SKM-1 (cell line): ENCODE measurements at regions not wholly inside any gene's neighbourhood (a gene's known extent, or its start where the extent isn't known, plus 50 kb on each side); places are given as distances from the start of the nearest gene placed in this dataset.

Source experiments
- DNase-seq: peaks from one replicate; lab custom pipeline; 2025; ENCODE audit not compliant: unreplicated experiment; lab: John Stamatoyannopoulos, UW

DNA sequence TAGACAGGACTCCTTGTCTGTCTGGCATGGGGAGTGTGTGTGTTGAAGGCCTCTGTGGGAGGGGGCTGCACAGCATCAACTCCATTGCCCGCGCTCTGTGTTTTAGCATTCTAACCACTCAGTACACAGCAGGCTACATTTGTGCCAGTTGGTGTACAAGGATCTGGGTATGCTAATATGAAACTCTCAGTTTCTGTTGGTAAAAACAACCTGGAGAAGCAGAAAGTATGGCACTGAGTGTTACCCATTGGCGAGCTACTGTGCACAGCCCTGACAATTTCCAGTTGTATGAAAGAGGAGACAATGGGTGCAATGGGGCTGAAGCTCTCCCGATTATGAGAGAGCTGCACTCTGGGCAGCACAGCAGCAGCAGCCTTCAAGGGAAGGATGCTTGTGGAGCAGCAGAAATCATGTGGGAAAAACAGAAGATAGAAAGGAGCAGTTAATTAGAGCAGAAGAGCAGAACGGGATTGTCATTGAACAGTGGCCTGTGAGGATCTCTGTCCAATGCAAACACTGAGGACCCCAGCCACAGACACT is 443.6 kb downstream of the CBLN2 start:
- DNase-seq, result no peak

DNA sequence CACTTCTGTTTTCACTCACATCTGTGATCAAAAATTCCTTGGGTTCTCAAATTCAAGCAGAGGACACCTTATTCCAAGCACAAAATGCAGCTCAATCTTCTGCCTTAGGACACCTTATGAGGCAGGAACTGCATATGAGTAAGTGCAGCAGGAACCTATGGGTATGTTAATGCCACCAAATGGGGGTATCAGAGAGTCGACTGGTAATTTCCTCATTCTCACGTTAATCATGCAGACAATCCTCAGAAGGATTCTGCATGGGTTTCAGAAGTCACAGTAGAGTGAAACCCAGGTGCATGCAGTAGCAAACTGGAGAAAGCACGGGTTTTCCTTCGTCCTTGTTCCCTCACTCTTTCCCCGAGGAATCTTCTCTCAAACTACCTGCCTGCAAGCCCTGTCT is 452.8 kb downstream of the CBLN2 start:
- DNase-seq, result no peak

- DNase-seq, result no peak
These were observed 454.7 kb downstream of the CBLN2 start for GRCh38 chr18:72089432-72089831.

GRCh38 chr18:72086421-72086820 is 457.7 kb downstream of the CBLN2 start:
- peak; percentile 42 for DNase-seq

DNA sequence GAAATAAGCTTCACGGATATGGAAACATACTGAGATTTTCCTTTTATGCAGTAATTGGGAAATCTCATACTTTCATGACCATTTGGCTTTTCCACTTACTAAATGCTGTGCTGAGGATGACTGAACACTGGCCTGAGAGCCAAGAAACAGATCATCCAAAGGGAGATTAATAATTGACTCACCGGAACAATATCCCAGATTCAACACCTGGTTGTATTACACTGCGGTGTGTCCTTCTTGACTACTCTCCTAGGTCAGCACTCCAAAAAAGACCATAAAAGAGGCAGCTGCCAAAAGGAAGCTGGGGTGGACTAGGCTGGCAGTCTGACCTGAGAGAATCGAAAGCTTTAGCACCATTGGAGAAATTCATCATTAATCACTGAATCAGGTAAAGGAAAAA is 469.1 kb downstream of the CBLN2 start:
- DNase-seq, result no peak

DNA sequence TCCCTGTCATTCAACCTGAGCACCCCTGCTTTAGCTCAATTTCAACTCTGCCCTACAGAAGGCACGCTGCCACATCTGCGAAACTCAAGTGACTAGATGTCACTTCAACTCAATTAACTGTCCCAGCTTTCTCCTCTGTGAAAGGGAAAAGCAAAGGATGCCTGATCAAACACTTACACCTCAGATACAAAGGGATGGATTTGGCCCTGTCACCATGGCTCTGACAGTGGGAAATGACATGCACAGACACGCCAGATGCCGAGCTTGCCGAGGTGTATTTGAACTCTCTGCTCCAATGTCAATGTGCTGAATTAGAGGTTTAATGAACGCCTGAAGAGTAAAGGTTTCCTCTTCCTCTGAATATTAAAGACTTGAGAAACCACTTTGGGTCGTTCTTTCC is 481.1 kb downstream of the CBLN2 start:
- DNase-seq, result no peak

GRCh38 chr18:72058851-72059250 is 485.3 kb downstream of the CBLN2 start:
- no peak for DNase-seq

- no peak for DNase-seq
These were observed 488.0 kb downstream of the CBLN2 start for GRCh38 chr18:72056171-72056570.

GRCh38 chr18:72041313-72042032 is 502.7 kb downstream of the CBLN2 start:
- DNase-seq, result no peak

GRCh38 chr18:72013427-72013850 is 530.7 kb downstream of the CBLN2 start:
- DNase-seq, result no peak

DNA sequence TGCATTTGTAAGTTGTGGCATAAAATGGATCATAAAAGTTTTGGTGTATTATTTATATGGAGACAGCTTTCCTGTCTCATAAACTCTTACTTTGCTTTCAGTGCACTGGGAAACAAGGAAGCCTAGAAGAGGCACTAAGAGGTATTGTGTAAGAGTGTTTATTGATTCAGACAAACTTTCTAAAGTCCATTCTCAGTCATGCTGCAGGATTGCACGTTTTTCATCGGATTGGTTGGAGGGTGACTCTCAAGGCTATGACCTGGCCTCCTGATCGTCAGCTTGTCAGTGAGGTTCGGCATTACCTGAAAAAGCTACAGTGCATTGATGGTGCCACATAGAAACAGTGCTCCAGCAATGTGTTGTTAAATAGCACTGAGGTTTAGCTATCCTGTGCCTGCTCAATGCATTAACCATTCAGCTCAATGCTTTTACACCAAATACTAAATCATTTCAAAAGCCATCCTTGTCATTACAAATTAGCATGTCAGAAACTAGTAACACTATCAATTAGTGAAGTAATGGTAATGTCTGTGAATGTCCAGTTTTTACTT is 545.5 kb downstream of the CBLN2 start:
- no peak for DNase-seq

DNA sequence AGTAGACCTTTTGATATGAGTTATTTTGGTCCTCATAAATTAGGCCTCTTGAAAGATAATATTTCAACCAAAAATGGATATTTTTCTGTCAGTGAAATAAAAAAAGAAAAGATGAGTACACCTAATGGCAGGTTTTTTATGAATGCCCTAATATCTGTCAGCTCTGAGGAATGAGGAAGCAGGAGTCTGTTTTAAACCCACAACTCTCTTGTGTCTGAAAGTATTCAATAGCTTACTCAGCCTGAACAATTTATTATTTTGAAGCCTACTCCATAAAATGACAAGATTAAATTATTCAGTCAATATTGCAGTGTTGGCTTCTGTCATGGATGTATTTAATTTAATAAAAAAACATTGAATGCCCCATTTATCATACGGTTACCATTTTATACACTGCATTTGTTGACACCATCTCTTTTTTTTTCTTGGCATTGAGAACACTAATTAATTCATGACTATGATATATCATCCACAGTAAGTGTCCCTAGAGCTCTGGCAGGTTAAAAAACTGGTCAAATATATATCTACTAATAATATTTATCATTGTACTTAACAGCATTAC is 548.2 kb downstream of the CBLN2 start:
- no peak for DNase-seq

DNA sequence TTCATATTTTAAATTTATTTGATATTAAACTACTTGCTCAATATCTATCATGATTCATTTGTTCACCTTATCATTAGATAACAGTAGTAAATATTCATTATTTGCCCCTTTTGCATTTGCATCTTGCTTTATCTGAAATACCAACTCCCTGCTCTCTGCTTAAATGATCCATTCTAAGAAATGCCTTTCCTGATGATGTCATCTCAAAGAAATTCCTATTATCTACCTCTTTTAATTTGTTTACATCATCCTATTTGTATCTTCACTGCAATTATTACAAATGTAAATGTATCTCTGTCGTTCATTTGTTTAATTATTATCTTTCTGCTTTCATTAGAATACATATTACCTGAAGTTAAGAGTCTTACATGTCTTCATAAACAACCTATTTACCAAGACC is 549.9 kb downstream of the CBLN2 start:
- DNase-seq, result no peak

DNA sequence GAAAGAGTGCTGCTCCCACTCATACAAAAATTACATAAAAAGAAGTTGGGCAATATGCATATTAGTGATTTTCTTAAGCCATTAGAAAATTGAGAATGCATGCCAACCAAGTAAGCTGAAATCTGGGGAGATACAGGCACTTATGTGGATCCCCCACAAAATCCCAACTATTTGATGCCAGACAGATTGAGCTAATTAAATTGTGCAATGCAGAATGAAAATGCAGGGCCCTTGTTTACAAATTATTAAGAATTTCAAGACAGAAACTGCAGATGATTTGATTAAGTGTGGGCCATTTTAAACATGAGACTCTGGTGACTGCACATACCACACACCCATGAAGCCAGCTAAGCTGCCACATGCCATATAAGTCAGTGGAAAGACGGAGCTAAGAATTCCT is 554.5 kb downstream of the CBLN2 start:
- no peak for DNase-seq

- DNase-seq, result no peak
These were observed 557.6 kb downstream of the CBLN2 start for GRCh38 chr18:71986351-71987050.

GRCh38 chr18:71976744-71977143 is 567.4 kb downstream of the CBLN2 start:
- DNase-seq, result no peak

DNA sequence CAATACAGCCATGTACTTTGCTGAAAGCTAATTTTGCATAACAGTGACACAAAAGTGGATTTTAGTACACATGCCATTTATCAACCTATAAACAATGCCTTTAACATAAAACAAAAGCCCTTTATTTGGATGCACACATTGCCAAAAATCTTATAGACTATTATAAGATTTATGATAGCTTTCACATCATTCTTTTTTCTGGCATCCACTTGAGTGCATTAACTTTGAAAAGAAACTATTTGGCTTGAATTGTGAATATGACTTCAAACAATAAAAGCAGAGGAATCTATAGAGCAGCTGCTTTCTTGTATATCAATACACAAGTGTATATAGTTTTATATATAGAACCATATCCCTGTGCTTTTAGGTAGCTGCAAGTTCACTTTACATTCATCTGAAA is 577.4 kb downstream of the CBLN2 start:
- DNase-seq, result no peak

- DNase-seq, result no peak
These were observed 585.5 kb downstream of the CBLN2 start for GRCh38 chr18:71958605-71959004.

DNA sequence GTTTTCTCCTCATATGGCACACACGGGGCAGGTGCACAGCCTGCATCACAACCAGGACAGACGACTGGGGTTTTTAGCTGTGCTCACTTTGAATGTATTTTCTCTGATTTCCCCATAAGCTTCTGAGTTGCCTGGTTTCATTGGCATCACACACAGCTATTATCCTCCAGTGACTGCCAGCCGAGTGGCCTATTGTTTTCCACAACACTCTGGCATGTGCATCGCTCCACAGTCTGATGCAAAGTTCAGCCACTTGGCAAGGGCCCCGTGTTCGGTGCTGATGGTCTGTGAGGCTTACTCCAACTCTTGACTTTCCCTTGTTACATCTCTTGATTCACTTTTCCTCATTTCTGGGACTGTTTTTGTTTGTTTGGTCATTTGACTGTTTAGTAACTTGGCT is 593.1 kb downstream of the CBLN2 start:
- no peak for DNase-seq

DNA sequence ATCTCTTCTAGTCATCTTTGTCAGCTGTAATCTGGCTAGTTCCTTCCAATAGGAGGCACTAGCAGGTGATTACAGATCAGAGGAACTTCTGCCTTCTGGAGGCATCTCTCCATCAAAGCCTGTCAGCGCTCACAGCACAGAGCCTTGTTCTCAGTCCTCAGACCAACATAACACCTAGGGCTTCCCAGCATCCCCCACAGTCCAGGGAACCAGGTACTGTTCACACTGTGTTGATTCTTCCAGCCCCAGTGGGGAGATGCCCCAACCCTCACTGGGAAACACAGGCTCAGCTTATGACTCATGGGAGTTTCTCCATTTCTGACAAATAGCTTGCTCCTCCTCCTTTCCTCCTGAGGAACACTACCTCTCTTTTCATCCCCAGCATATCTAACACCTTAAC is 601.7 kb downstream of the CBLN2 start:
- no peak for DNase-seq

DNA sequence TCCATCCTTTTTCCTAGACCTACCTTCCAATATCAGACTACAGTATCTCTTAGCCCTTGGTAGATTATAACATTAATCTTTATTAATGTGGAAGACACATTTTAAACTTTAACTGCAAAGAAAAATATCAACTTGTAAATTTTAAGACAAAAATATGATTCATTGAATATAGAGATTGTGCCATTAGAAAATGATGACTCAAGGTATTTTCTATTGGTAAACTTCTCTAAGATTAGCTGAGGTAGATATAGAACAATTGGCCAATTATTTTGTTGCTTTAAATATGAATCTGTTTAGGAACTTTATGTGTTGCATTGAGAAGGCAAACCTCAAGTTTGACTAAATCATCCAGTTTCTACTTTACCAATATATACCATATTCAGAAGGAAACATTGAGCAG is 604.7 kb downstream of the CBLN2 start:
- no peak for DNase-seq

- DNase-seq, result no peak
These were observed 607.4 kb downstream of the CBLN2 start for GRCh38 chr18:71936744-71937143.
